Fibroblast of lung (primary cell): ENCODE measurements at regions not wholly inside any gene's neighbourhood (a gene's known extent, or its start where the extent isn't known, plus 50 kb on each side); places are given as distances from the start of the nearest gene placed in this dataset.

Experiments used
- CTCF ChIP-seq, 2 donors: IDR thresholded peaks in 1 of 2; conservative IDR thresholded peaks in 1 of 2; 1 replicate in 1 of 2; 2 replicates in 1 of 2; pipeline ENCODE4 v1.5.1; 2011 to 2012; ENCODE audit warnings: low read length in 2 of 2, control low read depth in 1 of 2, inconsistent platforms in 1 of 2, low read depth in 1 of 2, mild to moderate bottlenecking in 1 of 2
- EZH2 ChIP-seq: IDR thresholded peaks from 2 replicates; pipeline ENCODE4 v1.5.1; 2012; ENCODE audit warnings: low read length, control low read depth, mild to moderate bottlenecking; ENCODE audit errors: missing control alignments

- TF ChIP-seq CTCF (conservative IDR thresholded peaks at IDR 0.05 in 1 of 2, IDR thresholded peaks at IDR 0.05 in 1 of 2; ENCODE audit: low read depth in 1 of 2, low read length in 2 of 2) = no peak
- no peak for TF ChIP-seq EZH2
Observed at GRCh38 chr9:120242116-120242811, 337.7 kb downstream of the CDK5RAP2 start.
